HG03575 (cell line): ENCODE measurements at regions not wholly inside any gene's neighbourhood (a gene's known extent, or its start where the extent isn't known, plus 50 kb on each side); places are given as distances from the start of the nearest gene placed in this dataset.
"Not testable (repeated sequence)": the region's sequence is repeated elsewhere in the genome, so short reads cannot be mapped to it uniquely, and the experiment has no call there.

ENCODE experiments used
- ATAC-seq: cut with Tn5 transposase; IDR thresholded peaks from one replicate; pipeline ENCODE4 v1.9.1; 2021; ENCODE audit not compliant: unreplicated experiment, insufficient number of reproducible peaks, low FRiP score; ENCODE audit errors: extremely low read depth

DNA sequence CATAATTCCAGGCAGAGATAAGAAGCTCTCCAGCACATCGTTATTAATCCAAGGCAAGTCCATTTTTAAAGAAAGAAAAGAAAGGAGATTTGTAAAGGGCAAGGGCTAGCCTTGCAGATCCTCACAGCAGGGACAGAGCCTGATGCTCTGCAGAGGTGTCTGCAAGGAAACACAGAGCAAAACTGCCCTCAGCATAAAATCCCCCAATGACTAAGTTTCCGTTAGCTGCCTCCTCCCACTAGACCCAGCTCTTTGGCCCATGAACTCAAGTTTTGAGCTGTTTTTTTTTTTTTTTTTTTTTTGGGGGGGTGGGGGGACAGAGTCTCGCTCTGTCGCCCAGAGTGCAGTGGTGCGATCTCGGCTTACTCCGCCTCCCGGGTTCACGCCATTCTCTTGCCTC is 300.7 kb downstream of the MTERF1 start:
- ATAC-seq = no peak

DNA sequence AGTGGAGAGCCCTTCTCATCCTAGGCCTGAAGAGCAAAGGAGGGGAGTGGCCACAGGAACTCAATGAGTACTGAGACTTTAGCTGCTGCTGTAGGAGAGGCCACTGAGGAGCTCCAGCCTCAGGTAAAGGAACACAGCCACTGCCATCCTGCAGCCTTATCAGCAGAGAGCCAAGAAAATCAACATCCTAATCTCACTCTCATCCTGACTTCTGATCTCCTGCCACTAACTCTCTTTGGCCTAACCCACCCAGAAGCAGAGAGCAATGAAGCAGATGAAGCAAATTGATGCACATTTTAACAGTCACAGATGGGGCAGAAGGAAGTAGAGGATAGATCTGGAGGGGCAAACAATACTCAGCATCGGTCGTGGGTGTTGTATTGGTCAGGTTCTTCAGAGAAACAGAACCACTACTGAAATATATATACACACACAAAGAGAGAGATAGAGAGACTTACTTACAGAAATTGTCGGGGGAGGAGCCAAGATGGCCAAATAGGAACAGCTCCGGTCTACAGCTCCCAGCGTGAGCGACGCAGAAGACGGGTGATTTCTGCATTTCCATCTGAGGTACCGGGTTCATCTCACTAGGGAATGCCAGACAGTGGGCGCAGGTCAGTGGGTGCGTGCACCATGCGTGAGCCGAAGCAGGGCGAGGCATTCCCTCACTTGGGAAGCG is 297.6 kb downstream of the MTERF1 start:
- no peak for ATAC-seq

- no peak for ATAC-seq
Measured at GRCh38 chr7:91596287-91596686, 284.2 kb downstream of the MTERF1 start.

DNA sequence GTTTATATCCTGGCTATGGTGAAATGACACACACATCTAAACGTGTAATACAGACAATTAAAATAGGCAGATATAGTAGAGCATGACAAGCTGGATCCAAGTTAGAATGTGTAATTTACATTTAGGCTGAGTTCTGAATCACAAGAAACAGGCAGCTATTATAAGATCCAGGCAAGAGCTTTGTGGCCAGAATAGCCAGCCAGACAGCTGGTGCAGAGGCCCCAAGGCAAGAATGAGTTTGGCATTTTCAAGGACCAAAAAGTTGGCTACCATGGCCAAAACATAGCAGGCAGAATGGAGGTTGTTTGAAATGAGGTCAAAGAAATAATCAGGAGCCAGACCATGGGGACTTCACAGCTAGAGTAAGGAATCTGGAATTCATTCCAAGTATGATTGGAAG is 281.7 kb downstream of the MTERF1 start:
- no peak for ATAC-seq

DNA sequence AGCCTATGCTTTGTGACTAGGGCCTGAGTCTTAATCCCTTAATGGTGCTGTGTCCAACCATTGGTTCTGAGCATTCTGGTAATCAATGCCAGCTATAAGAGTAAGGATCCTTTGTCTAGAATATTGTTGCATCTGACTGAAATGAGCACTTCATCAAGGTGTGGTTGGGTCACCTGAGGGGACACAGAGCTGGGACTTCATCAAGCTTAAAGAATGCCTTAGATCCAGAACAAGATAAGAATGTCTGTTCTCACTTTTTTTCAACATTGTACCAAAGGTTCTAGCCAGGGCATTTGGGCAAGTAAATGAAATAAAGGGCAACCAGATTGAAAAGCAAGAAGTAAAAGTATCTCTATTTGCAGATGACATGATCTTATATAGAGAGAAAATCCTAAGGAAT is 280.4 kb downstream of the MTERF1 start:
- ATAC-seq = no peak

- no peak for ATAC-seq
Measured at GRCh38 chr7:91603707-91604106, 276.8 kb downstream of the MTERF1 start.

- no peak for ATAC-seq
Measured at GRCh38 chr7:91608606-91609005, 271.9 kb downstream of the MTERF1 start.

DNA sequence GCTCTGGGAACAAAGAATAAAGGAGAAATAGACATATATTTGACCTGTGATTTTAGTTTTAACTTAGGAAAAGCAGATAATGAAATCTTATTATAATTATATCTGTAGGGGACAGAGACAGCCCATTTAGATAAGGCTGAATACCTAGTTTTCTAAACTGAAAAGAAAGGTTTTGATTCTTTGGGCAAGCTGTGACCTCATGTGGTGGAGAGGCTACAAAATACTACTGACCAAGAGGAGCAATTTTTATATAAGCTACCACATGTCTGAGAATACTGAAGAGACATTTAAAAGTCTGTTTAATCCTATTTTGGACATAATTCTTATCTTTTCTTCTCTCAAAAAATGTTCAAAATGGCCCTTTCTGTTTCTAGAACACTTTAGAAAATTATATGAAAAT is 271.0 kb downstream of the MTERF1 start:
- no peak for ATAC-seq

DNA sequence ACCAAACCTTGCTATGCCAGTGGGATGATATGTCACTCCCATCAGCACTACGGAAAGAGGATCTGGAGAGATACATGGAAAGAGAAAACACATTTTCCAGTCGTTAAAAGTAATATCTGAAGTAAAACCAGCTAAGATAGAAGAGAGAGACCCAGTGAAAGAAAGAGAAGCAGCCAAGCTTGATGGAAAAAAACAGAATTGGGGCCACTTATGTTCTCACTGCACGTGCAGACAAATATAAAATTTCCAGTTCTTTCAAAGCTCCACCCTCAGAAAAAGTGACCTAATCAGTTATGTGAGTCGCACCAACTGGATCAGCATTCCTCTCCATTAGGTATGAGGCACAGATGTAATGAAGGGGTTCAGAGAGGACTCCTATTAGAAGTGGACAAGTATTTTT is 266.1 kb downstream of the MTERF1 start:
- no peak for ATAC-seq

GRCh38 chr7:91618776-91619765 is 261.4 kb downstream of the MTERF1 start:
- no peak for ATAC-seq

GRCh38 chr7:91620827-91621226 is 259.7 kb downstream of the MTERF1 start:
- no peak for ATAC-seq

DNA sequence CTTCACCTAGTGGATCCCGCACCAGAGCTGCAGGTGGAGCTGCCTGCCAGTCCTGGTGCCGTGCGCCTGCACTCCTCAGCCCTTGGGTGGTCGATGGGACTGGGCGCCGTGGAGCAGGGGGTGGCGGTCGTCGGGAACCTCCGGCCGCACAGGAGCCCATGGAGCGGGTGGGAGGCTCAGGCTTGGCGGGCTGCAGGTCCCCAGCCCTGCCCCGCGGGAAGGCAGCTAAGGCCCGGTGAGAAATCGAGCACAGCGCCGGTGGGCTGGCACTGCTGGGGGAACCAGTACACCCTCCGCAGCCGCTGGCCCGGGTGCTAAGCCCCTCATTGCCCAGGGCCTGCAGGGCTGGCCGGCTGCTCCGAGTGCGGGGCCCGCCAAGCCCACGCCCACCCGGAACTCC is 253.2 kb downstream of the MTERF1 start:
- not testable (repeated sequence) for ATAC-seq

GRCh38 chr7:91628742-91629141 is 251.8 kb downstream of the MTERF1 start:
- no peak for ATAC-seq

- ATAC-seq = no peak
Measured at GRCh38 chr7:91630581-91631380, 249.7 kb downstream of the MTERF1 start.

DNA sequence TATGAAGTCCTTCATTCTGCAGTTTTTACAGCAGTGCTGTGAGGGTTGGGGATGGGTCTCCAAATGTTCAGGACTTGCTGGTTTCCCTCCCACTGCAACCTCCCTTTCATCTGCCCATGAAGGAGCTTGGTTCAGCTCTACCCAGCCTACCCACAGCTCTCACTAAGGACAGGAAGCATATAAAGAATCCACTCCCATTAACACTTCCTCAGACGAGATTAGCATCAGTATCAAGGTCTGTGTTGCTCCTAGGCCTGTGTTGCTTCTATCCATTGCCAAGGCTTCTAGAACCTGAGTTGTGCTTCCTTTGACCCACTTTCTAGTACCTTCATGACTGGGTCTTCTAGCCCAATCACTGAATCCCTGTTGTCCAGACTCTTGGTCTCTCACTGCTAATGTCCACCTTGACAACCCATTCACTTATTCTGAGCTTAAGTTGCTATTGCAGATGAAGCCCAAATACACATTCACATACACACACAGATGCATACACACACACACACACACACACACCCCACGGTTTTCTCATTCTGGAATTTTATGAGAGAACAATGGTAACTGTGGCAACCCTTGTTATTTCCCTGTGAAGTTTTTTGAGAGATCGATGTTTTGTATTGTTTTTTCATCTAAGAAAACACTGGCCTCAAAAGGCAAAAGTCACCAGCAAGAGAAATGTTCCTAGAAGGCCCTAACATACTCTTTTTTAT is 248.1 kb downstream of the MTERF1 start:
- ATAC-seq = no peak

- no peak for ATAC-seq
Measured at GRCh38 chr7:91633013-91633441, 247.5 kb downstream of the MTERF1 start.

DNA sequence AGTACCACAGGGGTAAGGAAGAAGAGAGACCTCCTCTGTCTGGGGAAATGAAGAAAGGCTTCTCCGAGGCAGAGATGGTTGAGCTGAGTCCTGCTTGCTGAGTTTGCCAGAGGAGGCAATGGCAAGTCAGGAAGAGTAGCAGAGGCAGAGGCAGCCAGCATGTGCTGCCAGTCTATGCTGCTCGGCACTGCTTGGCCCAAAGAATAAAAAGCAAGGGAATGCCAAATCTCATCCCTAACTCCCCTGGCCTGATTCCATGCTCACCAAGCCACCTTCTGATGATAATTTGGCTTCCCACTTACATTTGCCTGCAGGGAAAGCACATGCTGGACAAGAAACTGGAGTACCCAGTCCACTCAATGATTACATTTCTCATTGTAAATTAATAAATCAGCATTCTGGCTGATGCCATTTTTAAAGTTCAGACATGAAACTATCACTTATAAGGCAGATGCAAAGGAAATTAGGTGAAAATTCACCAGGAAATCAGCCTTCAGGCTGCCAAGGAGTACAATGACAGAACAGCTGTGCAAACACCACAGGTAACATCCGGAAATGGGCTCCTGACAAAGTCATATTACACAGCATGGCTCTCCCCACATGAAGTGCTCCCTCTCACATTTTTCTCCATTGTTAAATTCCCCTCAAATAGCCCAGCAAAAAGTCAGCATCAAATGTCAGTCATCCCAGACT is 245.9 kb downstream of the MTERF1 start:
- no peak for ATAC-seq

GRCh38 chr7:91636129-91636724 is 244.3 kb downstream of the MTERF1 start:
- no peak for ATAC-seq
